ENCODE measurements at regions not wholly inside any gene's neighbourhood (a gene's known extent, or its start where the extent isn't known, plus 50 kb on each side); places are given as distances from the start of the nearest gene placed in this dataset.

- Histone ChIP-seq H3K4me3 (ENCODE audit: low read length) (no peak overlapping the region), H3K4me1 (ENCODE audit: control insufficient read depth, low read depth, low read length) (no peaks in the 10 kb centered on the region), H3K27me3 (ENCODE audit: control insufficient read depth, insufficient read depth, low read length) (no peaks in the 10 kb centered on the region), H3K36me3 (ENCODE audit: control insufficient read depth, low read depth, low read length) (no peaks in the 10 kb centered on the region), H3K9me3 (ENCODE audit: control insufficient read depth, low read depth, low read length) (no peaks in the 10 kb centered on the region), H3K9ac (ENCODE audit: low read length) (no peak overlapping the region), H3K27ac (ENCODE audit: low read length) (no peak overlapping the region)
Observed at GRCh38 chr5:4883360-4883759, 256.8 kb upstream of the ADAMTS16 start.

GRCh38 chr5:4893063-4893744 lies 246.9 kb upstream of the ADAMTS16 start:
- no peak overlapping the region for H3K9ac ChIP-seq (ENCODE audit: low read length)
- H3K4me1 ChIP-seq (ENCODE audit: control insufficient read depth, low read depth, low read length), result no peaks in the 10 kb centered on the region
- no peaks in the 10 kb centered on the region for H3K9me3 ChIP-seq (ENCODE audit: control insufficient read depth, low read depth, low read length)
- H3K27ac ChIP-seq (ENCODE audit: low read length), result no peak overlapping the region
- no peaks in the 10 kb centered on the region for H3K27me3 ChIP-seq (ENCODE audit: control insufficient read depth, insufficient read depth, low read length)
- no peaks in the 10 kb centered on the region for H3K36me3 ChIP-seq (ENCODE audit: control insufficient read depth, low read depth, low read length)
- H3K4me3 ChIP-seq (ENCODE audit: low read length), result no peak overlapping the region

GRCh38 chr5:4896328-4896727 lies 243.8 kb upstream of the ADAMTS16 start:
- H3K36me3 ChIP-seq (ENCODE audit: control insufficient read depth, low read depth, low read length), result no peaks in the 10 kb centered on the region
- no peak overlapping the region for H3K4me3 ChIP-seq (ENCODE audit: low read length)
- H3K27me3 ChIP-seq (ENCODE audit: control insufficient read depth, insufficient read depth, low read length), result no peaks in the 10 kb centered on the region
- H3K4me1 ChIP-seq (ENCODE audit: control insufficient read depth, low read depth, low read length), result no peaks in the 10 kb centered on the region
- H3K9ac ChIP-seq (ENCODE audit: low read length), result no peak overlapping the region
- no peak overlapping the region for H3K27ac ChIP-seq (ENCODE audit: low read length)
- no peaks in the 10 kb centered on the region for H3K9me3 ChIP-seq (ENCODE audit: control insufficient read depth, low read depth, low read length)

- H3K4me1 ChIP-seq (ENCODE audit: control insufficient read depth, low read depth, low read length), result no peaks in the 10 kb centered on the region
- H3K36me3 ChIP-seq (ENCODE audit: control insufficient read depth, low read depth, low read length), result no peaks in the 10 kb centered on the region
- H3K4me3 ChIP-seq (ENCODE audit: low read length), result no peak overlapping the region
Observed at GRCh38 chr5:4901305-4901811, 238.8 kb upstream of the ADAMTS16 start.

GRCh38 chr5:4901924-4902323 lies 238.2 kb upstream of the ADAMTS16 start:
- no peak overlapping the region for H3K4me3 ChIP-seq (ENCODE audit: low read length)
- no peaks in the 10 kb centered on the region for H3K36me3 ChIP-seq (ENCODE audit: control insufficient read depth, low read depth, low read length)
- H3K27me3 ChIP-seq (ENCODE audit: control insufficient read depth, insufficient read depth, low read length), result no peaks in the 10 kb centered on the region
- no peak overlapping the region for H3K9ac ChIP-seq (ENCODE audit: low read length)
- H3K4me1 ChIP-seq (ENCODE audit: control insufficient read depth, low read depth, low read length), result no peaks in the 10 kb centered on the region
- H3K27ac ChIP-seq (ENCODE audit: low read length), result no peak overlapping the region
- H3K9me3 ChIP-seq (ENCODE audit: control insufficient read depth, low read depth, low read length), result no peaks in the 10 kb centered on the region

More at GRCh38 chr5:4901305-4901811, 238.8 kb upstream of the ADAMTS16 start:
- no peaks in the 10 kb centered on the region for H3K9me3 ChIP-seq (ENCODE audit: control insufficient read depth, low read depth, low read length)
- H3K27ac ChIP-seq (ENCODE audit: low read length), result no peak overlapping the region
- no peaks in the 10 kb centered on the region for H3K27me3 ChIP-seq (ENCODE audit: control insufficient read depth, insufficient read depth, low read length)
- H3K9ac ChIP-seq (ENCODE audit: low read length), result no peak overlapping the region

- no peaks in the 10 kb centered on the region for H3K27me3 ChIP-seq (ENCODE audit: control insufficient read depth, insufficient read depth, low read length)
Observed at GRCh38 chr5:4905674-4906520, 234.2 kb upstream of the ADAMTS16 start.

GRCh38 chr5:4906786-4907185 lies 233.3 kb upstream of the ADAMTS16 start:
- no peaks in the 10 kb centered on the region for H3K4me1 ChIP-seq (ENCODE audit: control insufficient read depth, low read depth, low read length)
- no peaks in the 10 kb centered on the region for H3K36me3 ChIP-seq (ENCODE audit: control insufficient read depth, low read depth, low read length)
- no peaks in the 10 kb centered on the region for H3K9me3 ChIP-seq (ENCODE audit: control insufficient read depth, low read depth, low read length)
- no peaks in the 10 kb centered on the region for H3K27me3 ChIP-seq (ENCODE audit: control insufficient read depth, insufficient read depth, low read length)
- no peak overlapping the region for H3K27ac ChIP-seq (ENCODE audit: low read length)
- no peak overlapping the region for H3K4me3 ChIP-seq (ENCODE audit: low read length)
- no peak overlapping the region for H3K9ac ChIP-seq (ENCODE audit: low read length)

More at GRCh38 chr5:4905674-4906520, 234.2 kb upstream of the ADAMTS16 start:
- no peak overlapping the region for H3K9ac ChIP-seq (ENCODE audit: low read length)
- H3K36me3 ChIP-seq (ENCODE audit: control insufficient read depth, low read depth, low read length), result no peaks in the 10 kb centered on the region
- no peak overlapping the region for H3K27ac ChIP-seq (ENCODE audit: low read length)
- no peaks in the 10 kb centered on the region for H3K9me3 ChIP-seq (ENCODE audit: control insufficient read depth, low read depth, low read length)
- H3K4me3 ChIP-seq (ENCODE audit: low read length), result no peak overlapping the region
- no peaks in the 10 kb centered on the region for H3K4me1 ChIP-seq (ENCODE audit: control insufficient read depth, low read depth, low read length)

- Histone ChIP-seq H3K27ac (ENCODE audit: low read length) (no peak overlapping the region), H3K9ac (ENCODE audit: low read length) (no peak overlapping the region), H3K4me3 (ENCODE audit: low read length) (no peak overlapping the region), H3K27me3 (ENCODE audit: control insufficient read depth, insufficient read depth, low read length) (no peaks in the 10 kb centered on the region), H3K36me3 (ENCODE audit: control insufficient read depth, low read depth, low read length) (no peaks in the 10 kb centered on the region), H3K4me1 (ENCODE audit: control insufficient read depth, low read depth, low read length) (no peaks in the 10 kb centered on the region), H3K9me3 (ENCODE audit: control insufficient read depth, low read depth, low read length) (no peaks in the 10 kb centered on the region)
Observed at GRCh38 chr5:4907571-4907970, 232.6 kb upstream of the ADAMTS16 start.

- no peaks in the 10 kb centered on the region for H3K9me3 ChIP-seq (ENCODE audit: control insufficient read depth, low read depth, low read length)
- H3K27me3 ChIP-seq (ENCODE audit: control insufficient read depth, insufficient read depth, low read length), result no peaks in the 10 kb centered on the region
- H3K4me1 ChIP-seq (ENCODE audit: control insufficient read depth, low read depth, low read length), result no peaks in the 10 kb centered on the region
- no peak overlapping the region for H3K9ac ChIP-seq (ENCODE audit: low read length)
- H3K27ac ChIP-seq (ENCODE audit: low read length), result no peak overlapping the region
- H3K36me3 ChIP-seq (ENCODE audit: control insufficient read depth, low read depth, low read length), result no peaks in the 10 kb centered on the region
- no peak overlapping the region for H3K4me3 ChIP-seq (ENCODE audit: low read length)
Observed at GRCh38 chr5:4909086-4909485, 231.0 kb upstream of the ADAMTS16 start.

- no peaks in the 10 kb centered on the region for H3K4me1 ChIP-seq (ENCODE audit: control insufficient read depth, low read depth, low read length)
- no peaks in the 10 kb centered on the region for H3K36me3 ChIP-seq (ENCODE audit: control insufficient read depth, low read depth, low read length)
Observed at GRCh38 chr5:4911646-4912403, 228.3 kb upstream of the ADAMTS16 start.

GRCh38 chr5:4921929-4922328 lies 218.2 kb upstream of the ADAMTS16 start:
- no peaks in the 10 kb centered on the region for H3K36me3 ChIP-seq (ENCODE audit: control insufficient read depth, low read depth, low read length)
- no peak overlapping the region for H3K4me3 ChIP-seq (ENCODE audit: low read length)
- no peak overlapping the region for H3K27ac ChIP-seq (ENCODE audit: low read length)

More at GRCh38 chr5:4911646-4912403, 228.3 kb upstream of the ADAMTS16 start:
- no peak overlapping the region for H3K9ac ChIP-seq (ENCODE audit: low read length)
- no peak overlapping the region for H3K27ac ChIP-seq (ENCODE audit: low read length)
- no peaks in the 10 kb centered on the region for H3K27me3 ChIP-seq (ENCODE audit: control insufficient read depth, insufficient read depth, low read length)
- H3K4me3 ChIP-seq (ENCODE audit: low read length), result no peak overlapping the region
- H3K9me3 ChIP-seq (ENCODE audit: control insufficient read depth, low read depth, low read length), result no peaks in the 10 kb centered on the region

More at GRCh38 chr5:4921929-4922328, 218.2 kb upstream of the ADAMTS16 start:
- no peaks in the 10 kb centered on the region for H3K27me3 ChIP-seq (ENCODE audit: control insufficient read depth, insufficient read depth, low read length)
- no peak overlapping the region for H3K9ac ChIP-seq (ENCODE audit: low read length)
- H3K9me3 ChIP-seq (ENCODE audit: control insufficient read depth, low read depth, low read length), result no peaks in the 10 kb centered on the region
- H3K4me1 ChIP-seq (ENCODE audit: control insufficient read depth, low read depth, low read length), result no peaks in the 10 kb centered on the region
